H9 (cell line): ENCODE measurements at regions not wholly inside any gene's neighbourhood (a gene's known extent, or its start where the extent isn't known, plus 50 kb on each side); places are given as distances from the start of the nearest gene placed in this dataset.

Experiments used
- DNase-seq: peaks from one replicate; pipeline ENCODE4 v3.0.0-alpha.2; 2017
- H2AFZ ChIP-seq: one replicate; pipeline ENCODE4 v1.6.1; 2013; ENCODE audit warnings: mild to moderate bottlenecking, low read length, control low read depth, moderate library complexity
- H2AK5ac ChIP-seq: 2 replicates; pipeline ENCODE4 v1.6.1; 2013; ENCODE audit warnings: low read length, control low read depth, mixed read lengths; ENCODE audit not compliant: insufficient read length
- H2BK120ac ChIP-seq: one replicate; pipeline ENCODE4 v1.6.1; 2013; ENCODE audit warnings: low read depth, mild to moderate bottlenecking, low read length, control low read depth, inconsistent platforms; ENCODE audit not compliant: poor library complexity, severe bottlenecking
- H2BK12ac ChIP-seq: 2 replicates; pipeline ENCODE4 v1.6.1; 2013; ENCODE audit warnings: low read length, control low read depth, mixed read lengths, low read depth; ENCODE audit not compliant: insufficient read length
- H2BK15ac ChIP-seq: 2 replicates; pipeline ENCODE4 v1.6.1; 2013; ENCODE audit warnings: low read depth, low read length, control low read depth
- H2BK20ac ChIP-seq: one replicate; pipeline ENCODE4 v1.6.1; 2013; ENCODE audit warnings: low read depth, mild to moderate bottlenecking, low read length, control low read depth, inconsistent platforms; ENCODE audit not compliant: poor library complexity, severe bottlenecking
- H2BK5ac ChIP-seq: 2 replicates; pipeline ENCODE4 v1.6.1; 2013; ENCODE audit warnings: low read length, control low read depth, mixed read lengths; ENCODE audit not compliant: insufficient read length
- H3K14ac ChIP-seq: 2 replicates; pipeline ENCODE4 v1.6.1; 2013; ENCODE audit warnings: low read length, control low read depth; ENCODE audit not compliant: insufficient read depth
- H3K18ac ChIP-seq: 2 replicates; pipeline ENCODE4 v1.6.1; 2013; ENCODE audit warnings: low read depth, mild to moderate bottlenecking, mixed read lengths, low read length, control low read depth; ENCODE audit not compliant: insufficient read length
- H3K23ac ChIP-seq: 2 replicates; pipeline ENCODE4 v1.6.1; 2013; ENCODE audit warnings: low read length, control low read depth, mixed read lengths, low read depth; ENCODE audit not compliant: insufficient read length
- H3K23me2 ChIP-seq: 2 replicates; pipeline ENCODE4 v1.6.1; 2013; ENCODE audit warnings: low read depth, mild to moderate bottlenecking, mixed read lengths, low read length, control low read depth; ENCODE audit not compliant: insufficient read length, poor library complexity, severe bottlenecking
- H3K27ac ChIP-seq: 2 replicates; pipeline ENCODE4 v1.5.1; 2013; ENCODE audit warnings: low read length, control low read depth, mixed read lengths, low read depth; ENCODE audit not compliant: insufficient read length
- H3K27me3 ChIP-seq: 2 replicates; pipeline ENCODE4 v1.6.1; 2013; ENCODE audit warnings: low read length, control low read depth, inconsistent platforms; ENCODE audit not compliant: insufficient read depth
- H3K4ac ChIP-seq: 2 replicates; pipeline ENCODE4 v1.6.1; 2013; ENCODE audit warnings: low read depth, mild to moderate bottlenecking, control low read depth, inconsistent platforms, low read length, moderate library complexity
- H3K4me1 ChIP-seq: 2 replicates; pipeline ENCODE4 v1.6.1; 2013; ENCODE audit warnings: low read length, control low read depth, inconsistent platforms; ENCODE audit not compliant: insufficient read depth
- H3K4me2 ChIP-seq: 2 replicates; pipeline ENCODE4 v1.6.1; 2013; ENCODE audit warnings: low read length, control low read depth, mixed read lengths; ENCODE audit not compliant: insufficient read length, insufficient read depth
- H3K56ac ChIP-seq: 2 replicates; pipeline ENCODE4 v1.6.1; 2013; ENCODE audit warnings: low read depth, mild to moderate bottlenecking, mixed read lengths, low read length, control low read depth; ENCODE audit not compliant: insufficient read length
- H3K79me1 ChIP-seq: 2 replicates; pipeline ENCODE4 v1.6.1; 2013; ENCODE audit warnings: low read depth, mild to moderate bottlenecking, moderate library complexity, low read length, control low read depth, inconsistent platforms; ENCODE audit not compliant: insufficient read depth, poor library complexity, severe bottlenecking
- H3K79me2 ChIP-seq: 2 replicates; pipeline ENCODE4 v1.6.1; 2013; ENCODE audit warnings: low read length, control low read depth, inconsistent platforms; ENCODE audit not compliant: insufficient read depth
- H3K9ac ChIP-seq: 2 replicates; pipeline ENCODE4 v1.6.1; 2013; ENCODE audit warnings: low read length, control low read depth, mixed read lengths; ENCODE audit not compliant: insufficient read length; ENCODE audit errors: extremely low read depth
- H3K9me3 ChIP-seq: one replicate; pipeline ENCODE4 v1.6.1; 2013; ENCODE audit warnings: low read depth, low read length, inconsistent platforms; ENCODE audit not compliant: control insufficient read depth
- H3T11ph ChIP-seq: one replicate; pipeline ENCODE4 v1.6.1; 2013; ENCODE audit warnings: mild to moderate bottlenecking, low read length, control low read depth, inconsistent platforms
- H4K20me1 ChIP-seq: one replicate; pipeline ENCODE4 v1.6.1; 2013; ENCODE audit not compliant: control insufficient read depth, insufficient read length, insufficient read depth
- H4K5ac ChIP-seq: 2 replicates; pipeline ENCODE4 v1.6.1; 2013; ENCODE audit warnings: low read depth, mild to moderate bottlenecking, mixed read lengths, low read length, control low read depth; ENCODE audit not compliant: insufficient read length
- H4K8ac ChIP-seq: replicated peaks from 2 replicates; pipeline ENCODE4 v1.6.1; 2013; ENCODE audit warnings: low read length, control low read depth, mixed read lengths, low read depth; ENCODE audit not compliant: insufficient read length
- H4K91ac ChIP-seq: 2 replicates; pipeline ENCODE4 v1.6.1; 2013; ENCODE audit warnings: low read depth, mild to moderate bottlenecking, moderate library complexity, mixed read lengths, low read length, control low read depth; ENCODE audit not compliant: insufficient read length
- H3K27ac Mint-ChIP-seq, 3 experiments: 2 replicates in 2 of 3; 3 replicates in 1 of 3; pipeline ENCODE4 v1.8.0; 2020 to 2021; ENCODE audit warnings: mixed read lengths in 3 of 3, mild to moderate bottlenecking in 1 of 3, moderate library complexity in 1 of 3
- H3K27me3 Mint-ChIP-seq: 2 replicates; pipeline ENCODE4 v1.8.0; 2021; ENCODE audit warnings: low read depth, mild to moderate bottlenecking, moderate library complexity, mixed read lengths
- H3K36me3 Mint-ChIP-seq, 3 experiments: 2 replicates in 2 of 3; 3 replicates in 1 of 3; pipeline ENCODE4 v1.8.0; 2020 to 2021; ENCODE audit warnings: low read depth in 3 of 3, mixed read lengths in 3 of 3; ENCODE audit not compliant: insufficient read depth in 1 of 3
- H3K4me1 Mint-ChIP-seq, 2 experiments: 2 replicates each; pipeline ENCODE4 v1.8.0; 2020; ENCODE audit warnings: mixed read lengths in 2 of 2
- H3K4me3 Mint-ChIP-seq, 2 experiments: 2 replicates in 1 of 2; 3 replicates in 1 of 2; pipeline ENCODE4 v1.8.0; 2020 to 2021; ENCODE audit warnings: mild to moderate bottlenecking in 2 of 2, mixed read lengths in 2 of 2, moderate library complexity in 1 of 2
- H3K9me3 Mint-ChIP-seq, 2 experiments: 2 replicates in 1 of 2; 3 replicates in 1 of 2; pipeline ENCODE4 v1.8.0; 2020; ENCODE audit warnings: mild to moderate bottlenecking in 2 of 2, mixed read lengths in 2 of 2, moderate library complexity in 1 of 2
- CTCF ChIP-seq: fragments of 200-600 bp; sonication (generic); conservative IDR thresholded peaks from 3 replicates; pipeline ENCODE4 v1.8.0; 2021; ENCODE audit warnings: antibody characterized with exemption, mild to moderate bottlenecking
- WGBS: extraction: QIAGEN DNeasy Blood & Tissue Kit; methylation state at CpG from one replicate; pipeline ENCODE4 v1.1.7; 2013; ENCODE audit warnings: missing lambda C conversion rate, low lambda C conversion rate, mixed read lengths; ENCODE audit not compliant: insufficient read length; ENCODE audit errors: extremely low coverage; 5-methylcytosine and 5-hydroxymethylcytosine counted together

GRCh38 chr3:191543018-191543417, 82.1 kb downstream of the PYDC2 start:
- no peak overlapping the region for H4K5ac ChIP-seq
- no peaks in the 10 kb centered on the region for H3K79me1 ChIP-seq
- H3T11ph ChIP-seq: no peak overlapping the region
- peaks cover 4 to 9% of the 10 kb centered on the region in 2 experiments for H3K9me3 Mint-ChIP-seq
- H3K23ac ChIP-seq: no peak overlapping the region
- H3K79me2 ChIP-seq: no peaks in the 10 kb centered on the region
- H2BK5ac ChIP-seq: no peak overlapping the region
- H3K23me2 ChIP-seq: no peaks in the 10 kb centered on the region
- H3K9me3 ChIP-seq: no peaks in the 10 kb centered on the region
- no peak overlapping the region for H3K4me3 Mint-ChIP-seq
- DNase-seq: no peak
- no peaks in the 10 kb centered on the region for H3K27me3 Mint-ChIP-seq
- no peak overlapping the region for H2BK15ac ChIP-seq
- no peaks in the 10 kb centered on the region for H3K4me1 Mint-ChIP-seq
- H3K27ac Mint-ChIP-seq: no peak overlapping the region
- H4K91ac ChIP-seq: no peak overlapping the region
- H2BK20ac ChIP-seq: no peak overlapping the region
- H3K27ac ChIP-seq: no peak overlapping the region
- H2AFZ ChIP-seq: no peak overlapping the region
- no peak overlapping the region for H3K9ac ChIP-seq
- WGBS: no CpG with 5 or more reads among the region's 1 CpG
- no peaks in the 10 kb centered on the region for H3K4me1 ChIP-seq
- H3K18ac ChIP-seq: no peak overlapping the region
- no peak overlapping the region for H2BK12ac ChIP-seq
- no peak overlapping the region for H3K4ac ChIP-seq
- no peak overlapping the region for H2BK120ac ChIP-seq
- H3K36me3 Mint-ChIP-seq: peaks cover 4 to 9% (median 5%) of the 10 kb centered on the region in 3 experiments
- H3K56ac ChIP-seq: no peak overlapping the region
- H2AK5ac ChIP-seq: no peak overlapping the region
- H3K4me2 ChIP-seq: no peak overlapping the region
- H4K20me1 ChIP-seq: no peaks in the 10 kb centered on the region
- TF ChIP-seq CTCF: no peak
- H4K8ac ChIP-seq: no peak overlapping the region
- H3K14ac ChIP-seq: no peak overlapping the region
- no peaks in the 10 kb centered on the region for H3K27me3 ChIP-seq
